Stomach (tissue), 4 donors: ENCODE measurements at regions not wholly inside any gene's neighbourhood (a gene's known extent, or its start where the extent isn't known, plus 50 kb on each side); places are given as distances from the start of the nearest gene placed in this dataset.

Source experiments
- EP300 ChIP-seq: sonication (generic); formaldehyde crosslinking; IDR thresholded peaks from one replicate; pipeline ENCODE4 v1.6.1; 2017; ENCODE audit warnings: antibody characterized with exemption
- POLR2A ChIP-seq, 4 donors: fragments of 450-650 bp; IDR thresholded peaks; one replicate each; pipeline ENCODE4 v1.6.1; 2016; ENCODE audit warnings: antibody characterized with exemption in 4 of 4, control low read depth in 2 of 4, mild to moderate bottlenecking in 1 of 4, moderate library complexity in 1 of 4
- POLR2AphosphoS5 ChIP-seq, 3 donors: sonication (generic); formaldehyde crosslinking; IDR thresholded peaks; one replicate each; pipeline ENCODE4 v1.6.1; 2016; ENCODE audit warnings: antibody characterized with exemption in 3 of 3
- TF ChIP-seq, protein P1 (sequence below), 7 experiments: fragments of 450-650 bp in 4 of 7; fragments of 200-600 bp in 3 of 7; sonication (generic) in 3 of 7; IDR thresholded peaks; one replicate each; pipeline ENCODE4 v1.5.1; 2016 to 2019; ENCODE audit warnings: antibody characterized with exemption in 7 of 7, control low read depth in 2 of 7, mild to moderate bottlenecking in 1 of 7

DNA sequence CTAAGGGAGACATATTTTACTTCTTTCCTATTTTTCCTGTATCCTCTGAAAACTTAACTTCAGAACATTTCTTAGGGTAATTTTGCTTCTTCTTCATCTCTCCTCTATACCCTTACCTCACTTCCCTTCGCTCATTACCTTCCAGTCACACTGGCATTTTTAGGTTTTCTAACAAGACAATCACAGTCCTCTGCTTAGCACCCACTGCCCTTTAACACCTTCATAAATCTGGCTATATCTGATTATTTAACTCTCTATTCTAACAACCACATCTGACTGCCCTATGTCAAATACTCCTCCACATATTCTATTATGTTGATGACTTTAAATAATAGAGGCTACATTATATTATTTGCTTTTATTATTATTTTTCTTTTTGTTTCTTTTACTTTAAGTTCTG is 1058.0 kb upstream of the CNTN5 start:
- TF ChIP-seq EP300 (no peak), POLR2A (IDR thresholded peaks at IDR 0.05) (no peak), POLR2AphosphoS5 (IDR thresholded peaks at IDR 0.05) (no peak)
- TF ChIP-seq, protein P1, sequence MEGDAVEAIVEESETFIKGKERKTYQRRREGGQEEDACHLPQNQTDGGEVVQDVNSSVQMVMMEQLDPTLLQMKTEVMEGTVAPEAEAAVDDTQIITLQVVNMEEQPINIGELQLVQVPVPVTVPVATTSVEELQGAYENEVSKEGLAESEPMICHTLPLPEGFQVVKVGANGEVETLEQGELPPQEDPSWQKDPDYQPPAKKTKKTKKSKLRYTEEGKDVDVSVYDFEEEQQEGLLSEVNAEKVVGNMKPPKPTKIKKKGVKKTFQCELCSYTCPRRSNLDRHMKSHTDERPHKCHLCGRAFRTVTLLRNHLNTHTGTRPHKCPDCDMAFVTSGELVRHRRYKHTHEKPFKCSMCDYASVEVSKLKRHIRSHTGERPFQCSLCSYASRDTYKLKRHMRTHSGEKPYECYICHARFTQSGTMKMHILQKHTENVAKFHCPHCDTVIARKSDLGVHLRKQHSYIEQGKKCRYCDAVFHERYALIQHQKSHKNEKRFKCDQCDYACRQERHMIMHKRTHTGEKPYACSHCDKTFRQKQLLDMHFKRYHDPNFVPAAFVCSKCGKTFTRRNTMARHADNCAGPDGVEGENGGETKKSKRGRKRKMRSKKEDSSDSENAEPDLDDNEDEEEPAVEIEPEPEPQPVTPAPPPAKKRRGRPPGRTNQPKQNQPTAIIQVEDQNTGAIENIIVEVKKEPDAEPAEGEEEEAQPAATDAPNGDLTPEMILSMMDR (IDR thresholded peaks at IDR 0.05): no peak
